Upper lobe of left lung (tissue), 6 donors: ENCODE measurements at regions not wholly inside any gene's neighbourhood (a gene's known extent, or its start where the extent isn't known, plus 50 kb on each side); places are given as distances from the start of the nearest gene placed in this dataset.

ENCODE experiments used
- ATAC-seq, 2 donors: fragments of 200-7000 bp; cut with Tn5 transposase; one replicate each; pipeline ENCODE4 v1.9.1; 2022; ENCODE audit warnings: mild to moderate bottlenecking in 2 of 2, moderate library complexity in 2 of 2; ENCODE audit not compliant: low FRiP score in 2 of 2
- DNase-seq, 2 donors: peaks; one replicate each; pipeline ENCODE4 v3.0.0-alpha.2; 2019 to 2020
- H3K27ac ChIP-seq, 4 donors: fragments of 200-600 bp; sonication (generic); one replicate each; pipeline ENCODE4 v1.5.1; 2016 to 2019
- H3K27me3 ChIP-seq, 4 donors: fragments of 200-600 bp; sonication (generic); one replicate each; pipeline ENCODE4 v1.5.1; 2017 to 2019
- H3K36me3 ChIP-seq, 4 donors: fragments of 200-600 bp; sonication (generic); one replicate each; pipeline ENCODE4 v1.5.1; 2016 to 2019
- H3K4me1 ChIP-seq, 4 donors: fragments of 200-600 bp; sonication (generic); one replicate each; pipeline ENCODE4 v1.5.1; 2018 to 2019
- H3K4me3 ChIP-seq, 4 donors: fragments of 200-600 bp; sonication (generic); one replicate each; pipeline ENCODE4 v1.5.1; 2017 to 2019; ENCODE audit warnings: mild to moderate bottlenecking in 2 of 4, moderate library complexity in 1 of 4
- H3K9me3 ChIP-seq, 4 donors: fragments of 200-600 bp; sonication (generic); one replicate each; pipeline ENCODE4 v1.5.1; 2018 to 2019
- CTCF ChIP-seq, 6 experiments: fragments of 450-650 bp in 4 of 6; fragments of 200-600 bp in 2 of 6; sonication (generic) in 2 of 6; IDR thresholded peaks; one replicate each; pipeline ENCODE4 v1.5.1; 2016 to 2019; ENCODE audit warnings: antibody characterized with exemption in 6 of 6
- EP300 ChIP-seq, 4 donors: sonication (generic); formaldehyde crosslinking; IDR thresholded peaks; one replicate each; pipeline ENCODE4 v1.5.1; 2017; ENCODE audit warnings: antibody characterized with exemption in 4 of 4, control low read depth in 2 of 4
- POLR2A ChIP-seq, 4 donors: fragments of 450-650 bp; IDR thresholded peaks; one replicate each; pipeline ENCODE4 v1.5.1; 2016 to 2017; ENCODE audit warnings: antibody characterized with exemption in 4 of 4, mild to moderate bottlenecking in 2 of 4
- POLR2AphosphoS5 ChIP-seq, 2 donors: sonication (generic); formaldehyde crosslinking; IDR thresholded peaks; one replicate each; pipeline ENCODE4 v1.5.1; 2017; ENCODE audit warnings: antibody characterized with exemption in 2 of 2
- WGBS, 2 donors: methylation state at CpG; one replicate each; pipeline ENCODE4 v1.1.5; 2017 to 2018; 5-methylcytosine and 5-hydroxymethylcytosine counted together
- donor health status: DM: no; HTN: no; CAD: no; lungs with moderate emphysema.
- donor health status: DM: no; HTN: yes; CAD: no; lungs with severe emphysema.

DNA sequence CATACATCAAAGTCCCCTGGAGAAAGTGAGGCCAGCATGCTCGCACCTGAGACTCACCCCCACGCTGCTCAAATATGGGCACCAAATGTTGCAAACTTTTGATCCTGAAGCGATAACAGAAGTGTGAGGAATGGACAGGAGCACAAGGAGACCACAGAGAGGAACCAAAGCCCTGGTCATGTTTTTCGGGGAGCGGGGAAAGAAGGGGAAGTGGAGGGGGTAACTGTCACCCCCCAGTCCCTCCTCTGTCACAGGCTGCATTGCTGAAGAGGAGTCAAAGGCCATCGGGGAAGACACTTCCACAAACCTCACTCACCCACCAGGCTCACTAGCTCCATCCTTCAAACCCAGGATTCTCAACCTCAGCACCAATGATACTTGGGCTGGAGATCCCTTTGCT lies 182.4 kb downstream of the UACA start:
- H3K36me3 ChIP-seq = no peaks in the 10 kb centered on the region
- WGBS, 2 donors = 63 to 81% methylated on average over 6 of the region's 6 CpGs
- H3K4me3 ChIP-seq = no peak overlapping the region
- peaks cover 0 to 6% (median 2%) of the 10 kb centered on the region in 4 donors for H3K27me3 ChIP-seq
- ATAC-seq (no peak), DNase-seq (no peak)
- peaks cover 4 to 10% (median 6%) of the 10 kb centered on the region in 4 donors for H3K4me1 ChIP-seq
- TF ChIP-seq CTCF (IDR thresholded peaks at IDR 0.05) (no peak), POLR2AphosphoS5 (IDR thresholded peaks at IDR 0.05) (no peak), EP300 (IDR thresholded peaks at IDR 0.05) (no peak), POLR2A (IDR thresholded peaks at IDR 0.05) (no peak)
- H3K27ac ChIP-seq = no peak overlapping the region
- H3K9me3 ChIP-seq = no peaks in the 10 kb centered on the region

- Histone ChIP-seq H3K36me3 (no peaks in the 10 kb centered on the region), H3K27me3 (peaks cover 0 to 5% (median 1%) of the 10 kb centered on the region in 4 donors), H3K9me3 (no peaks in the 10 kb centered on the region), H3K4me3 (no peak overlapping the region), H3K27ac (no peak overlapping the region), H3K4me1 (peaks cover 2 to 6% (median 4%) of the 10 kb centered on the region in 4 donors)
- ATAC-seq = no peak
- TF ChIP-seq POLR2AphosphoS5 (IDR thresholded peaks at IDR 0.05) = no peak
- no peak for TF ChIP-seq POLR2A (IDR thresholded peaks at IDR 0.05)
- no peak for TF ChIP-seq EP300 (IDR thresholded peaks at IDR 0.05)
- no peak for TF ChIP-seq CTCF (IDR thresholded peaks at IDR 0.05)
- DNase-seq = no peak
- WGBS, 2 donors = 59 to 63% methylated on average over 10 of the region's 10 CpGs
Observed at GRCh38 chr15:70580286-70580685, 183.1 kb downstream of the UACA start.

GRCh38 chr15:70579766-70580165 lies 183.6 kb downstream of the UACA start:
- no peaks in the 10 kb centered on the region for H3K36me3 ChIP-seq
- no peak overlapping the region for H3K4me3 ChIP-seq
- peaks cover 0 to under 1% (median 0%) of the 10 kb centered on the region in 4 donors for H3K27me3 ChIP-seq
- no peak overlapping the region for H3K27ac ChIP-seq
- DNase-seq (no peak), ATAC-seq (no peak)
- TF ChIP-seq EP300 (IDR thresholded peaks at IDR 0.05) (no peak), CTCF (IDR thresholded peaks at IDR 0.05) (no peak), POLR2A (IDR thresholded peaks at IDR 0.05) (no peak), POLR2AphosphoS5 (IDR thresholded peaks at IDR 0.05) (no peak)
- WGBS, 2 donors = 78 to 79% methylated on average over 3 of the region's 3 CpGs
- H3K4me1 ChIP-seq = peaks cover 0 to under 1% (median under 1%) of the 10 kb centered on the region in 4 donors
- H3K9me3 ChIP-seq = no peaks in the 10 kb centered on the region

- ATAC-seq (no peak), DNase-seq (no peak)
- Histone ChIP-seq H3K4me1 (no peaks in the 10 kb centered on the region), H3K9me3 (no peaks in the 10 kb centered on the region), H3K27me3 (no peaks in the 10 kb centered on the region), H3K27ac (no peak overlapping the region), H3K4me3 (no peak overlapping the region), H3K36me3 (no peaks in the 10 kb centered on the region)
- no peak for TF ChIP-seq POLR2AphosphoS5 (IDR thresholded peaks at IDR 0.05)
- TF ChIP-seq EP300 (IDR thresholded peaks at IDR 0.05) = no peak
- no peak for TF ChIP-seq CTCF (IDR thresholded peaks at IDR 0.05)
- TF ChIP-seq POLR2A (IDR thresholded peaks at IDR 0.05) = no peak
- WGBS, 2 donors = 94 to 96% methylated on average over 10 of the region's 10 CpGs
Observed at GRCh38 chr15:70578196-70578595, 185.2 kb downstream of the UACA start.

GRCh38 chr15:70576696-70577095 lies 186.7 kb downstream of the UACA start:
- WGBS, 2 donors = 42 to 62% methylated on average over 4 of the region's 4 CpGs
- Histone ChIP-seq H3K27ac (no peak overlapping the region), H3K4me3 (no peak overlapping the region), H3K4me1 (no peaks in the 10 kb centered on the region), H3K27me3 (no peaks in the 10 kb centered on the region), H3K9me3 (no peaks in the 10 kb centered on the region), H3K36me3 (no peaks in the 10 kb centered on the region)
- DNase-seq (no peak), ATAC-seq (no peak)
- TF ChIP-seq POLR2A (IDR thresholded peaks at IDR 0.05) (no peak), EP300 (IDR thresholded peaks at IDR 0.05) (no peak), CTCF (IDR thresholded peaks at IDR 0.05) (no peak), POLR2AphosphoS5 (IDR thresholded peaks at IDR 0.05) (no peak)
